GM12892 (cell line): ENCODE measurements at regions not wholly inside any gene's neighbourhood (a gene's known extent, or its start where the extent isn't known, plus 50 kb on each side); places are given as distances from the start of the nearest gene placed in this dataset.

Experiments used
- POLR2A ChIP-seq: IDR thresholded peaks from 2 replicates; pipeline ENCODE4 v1.6.1; 2011; ENCODE audit warnings: low read depth, low read length, control low read depth
- POLR2AphosphoS5 ChIP-seq: IDR thresholded peaks from 2 replicates; pipeline ENCODE4 v1.6.1; 2011; ENCODE audit warnings: low read depth, low read length, control low read depth
- TAF1 ChIP-seq: IDR thresholded peaks from 2 replicates; pipeline ENCODE4 v1.6.1; 2011; ENCODE audit warnings: low read depth, mild to moderate bottlenecking, control low read depth, low read length, borderline replicate concordance

DNA sequence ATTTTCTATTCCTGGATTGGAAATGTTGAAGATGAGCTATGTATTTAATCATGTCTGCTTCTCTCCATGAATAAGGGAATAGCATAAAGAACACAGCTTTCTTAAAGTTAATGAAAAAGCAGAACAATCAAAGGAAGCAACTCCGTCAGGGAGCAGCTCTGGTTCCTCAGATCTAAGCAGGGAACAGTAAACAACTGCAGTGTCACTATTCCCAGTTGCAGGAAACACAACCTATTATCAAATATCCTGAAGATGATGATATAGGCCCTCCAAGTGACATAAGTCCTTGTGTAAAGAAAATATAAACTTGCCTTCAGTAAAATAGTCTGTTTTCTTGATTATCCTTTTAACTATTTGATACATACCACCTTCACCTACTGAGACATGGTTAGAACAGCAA lies 228.1 kb downstream of the KCNC2 start:
- TF ChIP-seq POLR2AphosphoS5 (no peak), POLR2A (no peak), TAF1 (no peak)
